ENCODE measurements at regions not wholly inside any gene's neighbourhood (a gene's known extent, or its start where the extent isn't known, plus 50 kb on each side); places are given as distances from the start of the nearest gene placed in this dataset.
A peak's percentile ranks its signal among the peaks of the same experiment; 100 is the strongest.

- no peak for DNase-seq (ENCODE audit: low read depth, low spot score)
Observed at GRCh38 chrX:21126661-21127060, 247.6 kb upstream of the CNKSR2 start.

- DNase-seq (ENCODE audit: low read depth, low spot score), result no peak
Observed at GRCh38 chrX:21131346-21131745, 242.9 kb upstream of the CNKSR2 start.

- no peak for DNase-seq (ENCODE audit: low read depth, low spot score)
Observed at GRCh38 chrX:21131786-21132185, 242.4 kb upstream of the CNKSR2 start.

- DNase-seq (ENCODE audit: low read depth, low spot score), result no peak
Observed at GRCh38 chrX:21132686-21133393, 241.4 kb upstream of the CNKSR2 start.

GRCh38 chrX:21150208-21150607 is 224.0 kb upstream of the CNKSR2 start:
- DNase-seq (ENCODE audit: low read depth, low spot score), result no peak

GRCh38 chrX:21151051-21151450 is 223.2 kb upstream of the CNKSR2 start:
- no peak for DNase-seq (ENCODE audit: low read depth, low spot score)

- DNase-seq (ENCODE audit: low read depth, low spot score), result no peak
Observed at GRCh38 chrX:21153033-21153432, 221.2 kb upstream of the CNKSR2 start.

- no peak for DNase-seq (ENCODE audit: low read depth, low spot score)
Observed at GRCh38 chrX:21153503-21153902, 220.7 kb upstream of the CNKSR2 start.

- no peak for DNase-seq (ENCODE audit: low read depth, low spot score)
Observed at GRCh38 chrX:21155916-21156315, 218.3 kb upstream of the CNKSR2 start.

- no peak for DNase-seq (ENCODE audit: low read depth, low spot score)
Observed at GRCh38 chrX:21156632-21157031, 217.6 kb upstream of the CNKSR2 start.

GRCh38 chrX:21158678-21159077 is 215.5 kb upstream of the CNKSR2 start:
- DNase-seq (ENCODE audit: low read depth, low spot score), result peak; percentile 71

GRCh38 chrX:21166272-21166982 is 207.8 kb upstream of the CNKSR2 start:
- DNase-seq (ENCODE audit: low read depth, low spot score), result peak; percentile 28

GRCh38 chrX:21167011-21167410 is 207.2 kb upstream of the CNKSR2 start:
- DNase-seq (ENCODE audit: low read depth, low spot score), result no peak

- DNase-seq (ENCODE audit: low read depth, low spot score), result no peak
Observed at GRCh38 chrX:21167494-21167893, 206.7 kb upstream of the CNKSR2 start.

- DNase-seq (ENCODE audit: low read depth, low spot score), result no peak
Observed at GRCh38 chrX:21168401-21169160, 205.6 kb upstream of the CNKSR2 start.

- DNase-seq (ENCODE audit: low read depth, low spot score), result no peak
Observed at GRCh38 chrX:21171181-21171580, 203.0 kb upstream of the CNKSR2 start.

- no peak for DNase-seq (ENCODE audit: low read depth, low spot score)
Observed at GRCh38 chrX:21174439-21174838, 199.8 kb upstream of the CNKSR2 start.

GRCh38 chrX:21176921-21177571 is 197.2 kb upstream of the CNKSR2 start:
- no peak for DNase-seq (ENCODE audit: low read depth, low spot score)

GRCh38 chrX:21181232-21181853 is 192.9 kb upstream of the CNKSR2 start:
- DNase-seq (ENCODE audit: low read depth, low spot score), result no peak

GRCh38 chrX:21193196-21193595 is 181.0 kb upstream of the CNKSR2 start:
- DNase-seq (ENCODE audit: low read depth, low spot score), result no peak

- no peak for DNase-seq (ENCODE audit: low read depth, low spot score)
Observed at GRCh38 chrX:21194526-21194925, 179.7 kb upstream of the CNKSR2 start.

- DNase-seq (ENCODE audit: low read depth, low spot score), result no peak
Observed at GRCh38 chrX:21207080-21207479, 167.1 kb upstream of the CNKSR2 start.

All from ELF-1 (cell line).